ENCODE measurements at regions not wholly inside any gene's neighbourhood (a gene's known extent, or its start where the extent isn't known, plus 50 kb on each side); places are given as distances from the start of the nearest gene placed in this dataset.

- no peak for DNase-seq (ENCODE audit: low read depth in 3 of 3, low spot score in 1 of 3)
Measured at GRCh38 chr11:29009426-29009825, 901.2 kb downstream of the METTL15 start.

DNA sequence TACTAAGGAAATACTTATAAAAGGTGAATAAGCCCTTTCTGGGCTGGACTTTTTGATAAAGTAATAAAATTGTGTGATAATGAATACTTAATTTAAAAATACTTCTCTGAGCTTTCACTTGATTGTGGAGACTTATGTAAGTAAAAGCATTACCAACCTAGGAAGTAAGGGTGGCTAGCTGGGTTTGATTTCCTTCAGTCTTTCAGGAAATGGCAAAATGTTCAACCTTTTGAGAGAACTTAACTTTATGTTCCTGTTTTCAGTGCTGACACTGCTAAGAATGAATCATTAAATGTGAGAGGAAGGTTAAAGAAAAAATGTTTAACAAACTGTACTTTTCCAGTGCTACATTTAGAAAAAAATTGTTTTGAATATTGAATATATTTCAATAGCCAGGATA lies 900.3 kb downstream of the METTL15 start:
- no peak for DNase-seq (ENCODE audit: low read depth in 3 of 3, low spot score in 1 of 3)

GRCh38 chr11:29006668-29007067 lies 898.5 kb downstream of the METTL15 start:
- DNase-seq (ENCODE audit: low read depth in 3 of 3, low spot score in 1 of 3): no peak

DNA sequence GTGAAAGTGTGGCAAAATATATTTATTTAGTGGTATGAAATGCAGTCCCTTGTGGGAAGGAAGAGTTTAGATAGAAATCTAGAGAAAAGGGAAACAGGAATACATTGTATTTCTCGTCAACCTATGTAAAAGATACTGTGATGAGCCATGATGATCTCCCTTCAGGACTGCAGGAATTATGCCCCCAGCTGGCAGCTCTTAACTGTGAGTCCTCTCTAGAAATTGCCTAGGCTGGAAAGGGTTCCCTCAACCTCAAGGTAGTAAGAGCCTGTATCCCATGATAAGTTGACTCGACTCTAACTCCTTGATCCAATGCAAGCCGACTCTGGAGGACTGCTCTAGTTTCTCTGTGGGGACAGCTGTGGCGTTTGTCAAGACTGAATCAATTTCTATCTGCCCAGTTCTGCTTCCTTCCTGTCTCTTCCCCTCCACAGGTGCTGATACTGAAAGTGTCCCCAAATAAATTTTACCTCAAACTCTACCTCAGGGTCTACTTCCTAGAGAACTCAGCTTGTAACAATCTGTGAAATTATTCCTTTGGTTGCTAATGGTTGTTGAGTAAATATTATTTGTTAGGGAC lies 897.3 kb downstream of the METTL15 start:
- DNase-seq (ENCODE audit: low read depth in 3 of 3, low spot score in 1 of 3): no peak

- no peak for DNase-seq (ENCODE audit: low read depth in 3 of 3, low spot score in 1 of 3)
Measured at GRCh38 chr11:29002816-29003215, 894.6 kb downstream of the METTL15 start.

- no peak for DNase-seq (ENCODE audit: low read depth in 3 of 3, low spot score in 1 of 3)
Measured at GRCh38 chr11:28999620-29000019, 891.4 kb downstream of the METTL15 start.

DNA sequence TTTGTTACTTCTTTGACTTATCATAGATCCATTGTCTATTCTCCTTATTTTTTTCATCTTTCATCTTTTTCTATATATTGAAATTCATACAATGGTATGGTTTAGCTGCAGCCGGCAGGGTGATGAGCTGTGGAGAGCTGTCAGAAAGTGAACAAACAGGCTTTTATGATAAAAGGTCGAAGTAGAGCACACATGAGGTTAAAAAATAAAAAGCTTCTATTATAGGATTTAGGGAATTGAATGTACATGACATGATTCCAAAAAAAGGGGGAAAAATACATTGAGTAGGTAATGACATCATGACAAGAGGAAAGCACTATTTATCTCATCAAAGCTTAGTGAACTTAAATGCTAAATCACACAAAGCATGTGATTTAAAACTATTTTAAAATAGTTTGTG lies 884.8 kb downstream of the METTL15 start:
- no peak for DNase-seq (ENCODE audit: low read depth in 3 of 3, low spot score in 1 of 3)

- DNase-seq (ENCODE audit: low read depth in 3 of 3, low spot score in 1 of 3): no peak
Measured at GRCh38 chr11:28984231-28984630, 876.0 kb downstream of the METTL15 start.

DNA sequence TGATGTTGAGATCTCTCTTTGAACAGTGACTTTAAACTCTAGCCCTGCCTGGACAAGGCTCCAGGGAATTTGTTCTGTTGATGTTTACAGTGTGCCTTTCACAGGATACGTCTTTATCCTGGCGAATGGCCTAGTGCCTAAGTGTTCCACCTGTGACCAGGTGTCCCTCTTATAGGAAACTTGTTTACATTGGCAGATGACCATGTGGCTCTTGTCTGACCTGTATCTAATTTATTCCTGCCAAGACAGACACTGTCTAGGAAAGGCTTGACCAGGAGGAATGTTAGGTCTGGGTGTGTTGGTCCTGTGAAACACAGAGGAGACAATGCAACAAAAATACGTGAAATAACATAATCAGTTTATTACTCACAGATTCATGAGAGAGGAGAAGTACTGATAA lies 875.6 kb downstream of the METTL15 start:
- no peak for DNase-seq (ENCODE audit: low read depth in 3 of 3, low spot score in 1 of 3)

GRCh38 chr11:28981381-28981780 lies 873.2 kb downstream of the METTL15 start:
- no peak for DNase-seq (ENCODE audit: low read depth in 3 of 3, low spot score in 1 of 3)

DNA sequence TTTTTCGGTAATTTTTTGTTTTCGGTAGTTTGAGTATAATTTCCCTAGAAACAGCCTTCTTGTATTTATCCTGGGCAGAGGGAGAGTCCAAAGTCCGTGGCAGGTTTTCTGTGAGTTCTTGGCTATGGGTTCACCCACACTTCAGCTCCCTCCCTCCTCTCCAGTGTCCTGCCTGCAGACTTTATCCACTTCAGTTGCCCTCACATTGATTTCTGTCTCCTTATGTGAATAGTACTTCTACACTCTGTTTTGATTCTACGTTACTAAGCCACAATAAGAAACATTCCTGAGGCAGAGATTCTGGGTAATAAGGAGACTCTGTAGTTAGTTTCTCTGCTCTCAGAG lies 868.6 kb downstream of the METTL15 start:
- DNase-seq (ENCODE audit: low read depth in 3 of 3, low spot score in 1 of 3): no peak

- no peak for DNase-seq (ENCODE audit: low read depth in 3 of 3, low spot score in 1 of 3)
Measured at GRCh38 chr11:28976012-28976800, 868.0 kb downstream of the METTL15 start.

DNA sequence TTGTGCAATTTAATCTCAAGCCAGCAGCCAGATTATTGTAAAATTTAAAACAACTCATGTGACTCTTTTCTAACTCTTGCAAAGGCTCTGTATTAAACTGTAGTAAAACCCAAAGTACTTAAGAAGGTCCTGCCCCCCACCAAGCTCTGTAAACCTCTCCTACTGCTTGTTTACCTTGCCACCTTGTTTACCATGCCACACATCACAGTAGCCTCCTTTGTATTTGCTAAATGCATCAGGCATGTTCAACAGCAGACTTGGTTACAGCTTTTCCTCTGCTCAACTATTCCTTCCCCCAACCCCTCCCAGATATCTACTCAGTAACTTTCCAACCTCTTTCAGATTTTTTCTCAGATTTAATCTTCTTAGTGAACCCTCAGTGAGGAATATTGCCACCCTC lies 861.6 kb downstream of the METTL15 start:
- no peak for DNase-seq (ENCODE audit: low read depth in 3 of 3, low spot score in 1 of 3)

- no peak for DNase-seq (ENCODE audit: low read depth in 3 of 3, low spot score in 1 of 3)
Measured at GRCh38 chr11:28966951-28967350, 858.8 kb downstream of the METTL15 start.

GRCh38 chr11:28965819-28966218 lies 857.6 kb downstream of the METTL15 start:
- DNase-seq (ENCODE audit: low read depth in 3 of 3, low spot score in 1 of 3): no peak

- no peak for DNase-seq (ENCODE audit: low read depth in 3 of 3, low spot score in 1 of 3)
Measured at GRCh38 chr11:28964811-28965210, 856.6 kb downstream of the METTL15 start.

GRCh38 chr11:28963187-28963586 lies 855.0 kb downstream of the METTL15 start:
- no peak for DNase-seq (ENCODE audit: low read depth in 3 of 3, low spot score in 1 of 3)

- no peak for DNase-seq (ENCODE audit: low read depth in 3 of 3, low spot score in 1 of 3)
Measured at GRCh38 chr11:28962502-28962901, 854.3 kb downstream of the METTL15 start.

- no peak for DNase-seq (ENCODE audit: low read depth in 3 of 3, low spot score in 1 of 3)
Measured at GRCh38 chr11:28961726-28962125, 853.5 kb downstream of the METTL15 start.

- no peak for DNase-seq (ENCODE audit: low read depth in 3 of 3, low spot score in 1 of 3)
Measured at GRCh38 chr11:28956446-28956845, 848.3 kb downstream of the METTL15 start.

DNA sequence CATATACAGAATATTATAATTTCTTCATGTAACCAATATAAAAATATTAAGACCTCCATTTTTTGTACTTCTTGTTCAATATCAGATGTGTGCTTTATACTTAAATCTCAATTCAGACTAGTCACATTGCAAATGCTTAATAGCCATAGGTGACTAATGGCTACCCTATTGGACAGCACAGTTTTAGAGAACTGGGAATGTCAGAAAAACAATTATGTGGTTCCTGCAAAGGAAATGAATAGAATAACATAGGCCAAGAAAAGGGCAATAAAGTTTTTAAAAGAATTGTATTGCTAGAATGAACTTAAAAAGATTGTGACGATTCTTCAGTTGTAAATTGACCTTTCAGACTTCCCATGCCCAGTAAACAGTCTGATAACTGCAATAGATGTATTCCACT lies 843.0 kb downstream of the METTL15 start:
- no peak for DNase-seq (ENCODE audit: low read depth in 3 of 3, low spot score in 1 of 3)

DNA sequence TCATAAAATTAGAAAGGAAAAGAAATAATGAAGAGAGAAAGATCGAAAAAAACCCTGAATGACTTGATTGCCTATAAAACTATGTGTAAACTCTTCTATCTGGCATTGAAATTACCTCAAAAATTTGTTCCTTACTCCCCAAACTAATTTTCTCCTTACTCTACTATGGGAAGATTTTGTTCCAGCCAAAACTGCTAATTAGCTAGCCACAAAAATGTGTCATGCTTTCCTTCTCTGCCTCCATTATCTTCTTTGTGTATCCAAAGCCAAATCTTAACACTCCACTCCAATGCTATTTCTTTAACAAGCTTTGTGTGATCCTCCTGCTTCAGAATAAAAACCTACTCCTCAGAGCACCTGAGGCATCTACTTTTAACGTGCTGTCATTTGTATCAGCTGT lies 831.2 kb downstream of the METTL15 start:
- no peak for DNase-seq (ENCODE audit: low read depth in 3 of 3, low spot score in 1 of 3)

- DNase-seq (ENCODE audit: low read depth in 3 of 3, low spot score in 1 of 3): no peak
Measured at GRCh38 chr11:28938091-28938490, 829.9 kb downstream of the METTL15 start.
